Adrenal gland (tissue), 5 donors: ENCODE measurements at regions not wholly inside any gene's neighbourhood (a gene's known extent, or its start where the extent isn't known, plus 50 kb on each side); places are given as distances from the start of the nearest gene placed in this dataset.

Experiments
- POLR2A ChIP-seq, 2 donors: fragments of 450-650 bp; IDR thresholded peaks; one replicate each; pipeline ENCODE4 v1.6.1; 2017; ENCODE audit warnings: antibody characterized with exemption in 2 of 2, mild to moderate bottlenecking in 2 of 2, moderate library complexity in 1 of 2
- TF ChIP-seq, protein P1 (sequence below), 6 experiments: fragments of 450-650 bp in 4 of 6; fragments of 200-600 bp in 2 of 6; sonication (generic) in 1 of 6; IDR thresholded peaks; 1 replicate in 5 of 6; 2 replicates in 1 of 6; pipeline versions ENCODE4 v1.5.1 to v1.8.0; 2016 to 2021; ENCODE audit warnings: antibody characterized with exemption in 6 of 6, mild to moderate bottlenecking in 2 of 6, moderate library complexity in 1 of 6
- donor health status: DM: no; HTN: no; CAD: no.

- TF ChIP-seq, protein P1, sequence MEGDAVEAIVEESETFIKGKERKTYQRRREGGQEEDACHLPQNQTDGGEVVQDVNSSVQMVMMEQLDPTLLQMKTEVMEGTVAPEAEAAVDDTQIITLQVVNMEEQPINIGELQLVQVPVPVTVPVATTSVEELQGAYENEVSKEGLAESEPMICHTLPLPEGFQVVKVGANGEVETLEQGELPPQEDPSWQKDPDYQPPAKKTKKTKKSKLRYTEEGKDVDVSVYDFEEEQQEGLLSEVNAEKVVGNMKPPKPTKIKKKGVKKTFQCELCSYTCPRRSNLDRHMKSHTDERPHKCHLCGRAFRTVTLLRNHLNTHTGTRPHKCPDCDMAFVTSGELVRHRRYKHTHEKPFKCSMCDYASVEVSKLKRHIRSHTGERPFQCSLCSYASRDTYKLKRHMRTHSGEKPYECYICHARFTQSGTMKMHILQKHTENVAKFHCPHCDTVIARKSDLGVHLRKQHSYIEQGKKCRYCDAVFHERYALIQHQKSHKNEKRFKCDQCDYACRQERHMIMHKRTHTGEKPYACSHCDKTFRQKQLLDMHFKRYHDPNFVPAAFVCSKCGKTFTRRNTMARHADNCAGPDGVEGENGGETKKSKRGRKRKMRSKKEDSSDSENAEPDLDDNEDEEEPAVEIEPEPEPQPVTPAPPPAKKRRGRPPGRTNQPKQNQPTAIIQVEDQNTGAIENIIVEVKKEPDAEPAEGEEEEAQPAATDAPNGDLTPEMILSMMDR (IDR thresholded peaks at IDR 0.05), result no peak
- TF ChIP-seq POLR2A (IDR thresholded peaks at IDR 0.05), result no peak
These were observed 285.3 kb upstream of the SLC8A1 start for GRCh38 chr2:40737180-40737579.
